Panc1 (cell line): ENCODE measurements at regions not wholly inside any gene's neighbourhood (a gene's known extent, or its start where the extent isn't known, plus 50 kb on each side); places are given as distances from the start of the nearest gene placed in this dataset.
"Not testable (repeated sequence)": the region's sequence is repeated elsewhere in the genome, so short reads cannot be mapped to it uniquely, and the experiment has no call there.

ENCODE experiments used
- ATAC-seq: fragments of 200-7000 bp; cut with Tn5 transposase; 2 replicates; pipeline ENCODE4 v1.9.1; 2020; ENCODE audit warnings: mild to moderate bottlenecking, moderate library complexity
- BruUV-seq: library from RNA; stranded (reverse); fragments of 400-500 nt; replicated peaks from 2 replicates; lab custom pipeline; 2021; lab: Mats Ljungman, UMichigan
- CTCF ChIA-PET: fragments of 300-600 bp; sonication (Branson Sonifier 250); formaldehyde crosslinking; loops from one replicate; lab custom pipeline; 2022; ENCODE audit warnings: antibody characterized with exemption; lab: Charles Lee
- POLR2A ChIA-PET: fragments of 300-600 bp; sonication (Branson Sonifier 250); formaldehyde crosslinking; loops from one replicate; lab custom pipeline; 2022; ENCODE audit warnings: antibody characterized with exemption; lab: Charles Lee
- DNase-seq: peaks from one replicate; pipeline ENCODE4 v3.0.0-alpha.2; 2010; ENCODE audit warnings: low read depth, low spot score
- H3K27ac ChIP-seq: 2 replicates; pipeline ENCODE4 v1.5.1; 2011; ENCODE audit warnings: mild to moderate bottlenecking, low read length, inconsistent platforms
- H3K27me3 ChIP-seq: fragments of 200-500 bp; sonication (Bioruptor generic); 2 replicates; pipeline ENCODE4 v1.6.0; 2014; ENCODE audit warnings: low read length, inconsistent platforms; ENCODE audit not compliant: control insufficient read depth, insufficient read depth
- H3K36me3 ChIP-seq: fragments of 200-500 bp; sonication (Bioruptor generic); 2 replicates; pipeline ENCODE4 v1.5.1; 2014; ENCODE audit warnings: inconsistent platforms, mild to moderate bottlenecking, low read length, moderate library complexity; ENCODE audit not compliant: control insufficient read depth, insufficient read depth
- H3K4me1 ChIP-seq: 2 replicates; pipeline ENCODE4 v1.5.1; 2011; ENCODE audit warnings: inconsistent platforms, mild to moderate bottlenecking, low read length, moderate library complexity; ENCODE audit not compliant: control insufficient read depth, insufficient read depth
- H3K4me3 ChIP-seq, 2 experiments: 2 replicates each; pipeline ENCODE4 v1.5.1; 2011 to 2012; ENCODE audit warnings: low read depth in 2 of 2, low read length in 2 of 2, mild to moderate bottlenecking in 2 of 2, inconsistent platforms in 1 of 2, moderate library complexity in 1 of 2
- H3K9me3 ChIP-seq: fragments of 200-500 bp; sonication (Bioruptor generic); 2 replicates; pipeline ENCODE4 v1.5.1; 2014; ENCODE audit warnings: low read depth, mild to moderate bottlenecking, inconsistent platforms, low read length, moderate library complexity; ENCODE audit not compliant: control insufficient read depth, insufficient read depth
- CTCF ChIP-seq: fragments of 450-650 bp; IDR thresholded peaks from 2 replicates; pipeline ENCODE4 v1.5.1; 2017; ENCODE audit warnings: mild to moderate bottlenecking
- POLR2AphosphoS5 ChIP-seq: IDR thresholded peaks from 2 replicates; pipeline ENCODE4 v1.6.1; 2012; ENCODE audit warnings: mild to moderate bottlenecking, low read depth, low read length, moderate library complexity
- REST ChIP-seq, 2 experiments: IDR thresholded peaks; 2 replicates each; pipeline ENCODE4 v1.6.1; 2011 to 2012; ENCODE audit warnings: low read depth in 2 of 2, control low read depth in 1 of 2, low read length in 1 of 2, mild to moderate bottlenecking in 1 of 2, moderate library complexity in 1 of 2; ENCODE audit not compliant: insufficient read depth in 1 of 2
- SIN3A ChIP-seq: IDR thresholded peaks from 2 replicates; pipeline ENCODE4 v1.6.1; 2012; ENCODE audit warnings: low read depth, mild to moderate bottlenecking, low read length, moderate library complexity, borderline replicate concordance; ENCODE audit not compliant: insufficient read depth
- TCF7L2 ChIP-seq: IDR thresholded peaks from 2 replicates; pipeline ENCODE4 v1.6.1; 2011; ENCODE audit warnings: mild to moderate bottlenecking, low read depth, low read length, inconsistent platforms
- in situ Hi-C: cut with HindIII; loops from 2 replicates; pipeline ENCODE4 v1.10.0; 2016; ENCODE audit warnings: low sequenced_read_pairs, low pct_unique_long_range_greater_than_20kb
- intact Hi-C: fragments of 100-400 bp; cut with micrococcal nuclease; formaldehyde crosslinking; loops from one replicate; pipeline ENCODE4 v1.10.0; 2022; ENCODE audit not compliant: unreplicated experiment

- CTCF ChIA-PET = no interaction called here
- Histone ChIP-seq H3K4me3 (no peak overlapping the region), H3K36me3 (no peaks in the 10 kb centered on the region), H3K4me1 (no peaks in the 10 kb centered on the region), H3K9me3 (no peaks in the 10 kb centered on the region), H3K27ac (no peak overlapping the region), H3K27me3 (no peaks in the 10 kb centered on the region)
- DNase-seq (no peak), ATAC-seq (no peak)
- POLR2A ChIA-PET = no interaction called here
- in situ Hi-C loops (no loop called here), intact Hi-C loops (no loop called here)
- BruUV-seq = no TSS peak
- TF ChIP-seq REST (IDR thresholded peaks at IDR 0.05; ENCODE audit: insufficient read depth in 1 of 2, low read depth in 2 of 2, low read length in 1 of 2) = no peak
- TF ChIP-seq CTCF = no peak
- no peak for TF ChIP-seq POLR2AphosphoS5
- no peak for TF ChIP-seq TCF7L2
- TF ChIP-seq SIN3A = no peak
Measured at GRCh38 chr7:83259064-83259463, 96.4 kb upstream of the PCLO start.

- ATAC-seq = no peak
- H3K4me3 ChIP-seq = no peak overlapping the region
- no peaks in the 10 kb centered on the region for H3K27me3 ChIP-seq
- no peak for DNase-seq
- in situ Hi-C loops = no loop called here
- H3K9me3 ChIP-seq = no peaks in the 10 kb centered on the region
- H3K36me3 ChIP-seq = no peaks in the 10 kb centered on the region
- no peak overlapping the region for H3K27ac ChIP-seq
- no peak for TF ChIP-seq TCF7L2
- no peak for TF ChIP-seq POLR2AphosphoS5
- no peak for TF ChIP-seq CTCF
- no peak for TF ChIP-seq SIN3A
- TF ChIP-seq REST (IDR thresholded peaks at IDR 0.05; ENCODE audit: insufficient read depth in 1 of 2, low read depth in 2 of 2, low read length in 1 of 2) = no peak
- intact Hi-C loops = no loop called here
- no TSS peak for BruUV-seq
- no peaks in the 10 kb centered on the region for H3K4me1 ChIP-seq
- ChIA-PET POLR2A (interaction anchor here (0.6 kb wide), 1 partner anchor 101 kb away, joined by 4 read pairs; no protein-coding TSS in a partner anchor), CTCF (no interaction called here)
Measured at GRCh38 chr7:83248000-83248399, 85.3 kb upstream of the PCLO start.

- intact Hi-C loops, H3K36me3 ChIP-seq, H3K27ac ChIP-seq, H3K4me3 ChIP-seq, H3K4me1 ChIP-seq, CTCF ChIA-PET, H3K9me3 ChIP-seq, POLR2A ChIA-PET, H3K27me3 ChIP-seq, DNase-seq, ATAC-seq, in situ Hi-C loops, BruUV-seq: not testable (repeated sequence)
Measured at GRCh38 chr7:83219231-83219630, 56.5 kb upstream of the PCLO start.
